Testis (tissue), 2 donors: ENCODE measurements at regions not wholly inside any gene's neighbourhood (a gene's known extent, or its start where the extent isn't known, plus 50 kb on each side); places are given as distances from the start of the nearest gene placed in this dataset.

ENCODE experiments used
- DNase-seq: peaks from one replicate; pipeline ENCODE4 v3.0.0-alpha.2; 2019
- H3K27ac ChIP-seq, 2 donors: fragments of 200-600 bp; sonication (generic); one replicate each; pipeline ENCODE4 v1.5.1; 2019
- H3K27me3 ChIP-seq: fragments of 200-600 bp; sonication (generic); one replicate; pipeline ENCODE4 v1.5.1; 2019
- H3K36me3 ChIP-seq: fragments of 200-600 bp; sonication (generic); one replicate; pipeline ENCODE4 v1.5.1; 2017; ENCODE audit warnings: low read depth; ENCODE audit errors: missing control alignments
- H3K4me1 ChIP-seq: fragments of 200-600 bp; sonication (generic); one replicate; pipeline ENCODE4 v1.5.1; 2019
- H3K4me3 ChIP-seq, 2 donors: fragments of 200-600 bp; sonication (generic); one replicate each; pipeline ENCODE4 v1.5.1; 2017 to 2019
- H3K9me3 ChIP-seq: fragments of 200-600 bp; sonication (generic); one replicate; pipeline ENCODE4 v1.5.1; 2017
- CTCF ChIP-seq, 3 experiments: fragments of 450-650 bp in 2 of 3; fragments of 200-600 bp in 1 of 3; sonication (generic) in 1 of 3; IDR thresholded peaks; one replicate each; pipeline ENCODE4 v1.5.1; 2016 to 2019; ENCODE audit warnings: antibody characterized with exemption in 3 of 3, mild to moderate bottlenecking in 2 of 3, moderate library complexity in 1 of 3
- POLR2A ChIP-seq: fragments of 450-650 bp; IDR thresholded peaks from one replicate; pipeline ENCODE4 v1.6.1; 2017; ENCODE audit warnings: antibody characterized with exemption, mild to moderate bottlenecking, moderate library complexity
- WGBS, 2 donors: methylation state at CpG; one replicate each; pipeline ENCODE4 v1.1.5; 2018; 5-methylcytosine and 5-hydroxymethylcytosine counted together
- intact Hi-C: fragments of 100-400 bp; cut with DNase I; formaldehyde crosslinking; loops from one replicate; pipeline ENCODE4 v1.15.1; 2023; ENCODE audit warnings: low total_unique reads

DNA sequence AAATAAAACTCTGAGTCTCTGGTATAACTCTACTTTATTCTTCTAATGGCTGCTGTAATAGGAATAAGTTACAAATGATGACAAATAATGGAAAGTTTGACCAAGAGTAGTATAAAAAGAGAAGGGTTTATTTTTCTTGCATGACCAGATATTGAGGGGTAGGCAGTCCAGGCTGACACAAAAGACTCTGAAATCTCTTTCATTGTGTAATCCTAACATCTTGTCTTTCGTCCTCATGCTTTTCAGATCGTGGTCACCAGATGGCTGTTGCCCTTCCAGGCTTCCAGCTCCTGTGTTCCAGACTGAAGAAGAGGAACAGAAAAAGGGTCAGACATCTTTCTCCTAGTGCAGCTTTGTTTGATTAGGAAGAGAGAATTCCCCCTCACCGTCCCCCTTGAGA is 176.9 kb upstream of the GK2 start:
- 69 to 81% methylated on average over 3 of the region's 3 CpGs for WGBS, 2 donors
- no peaks in the 10 kb centered on the region for H3K9me3 ChIP-seq
- no peaks in the 10 kb centered on the region for H3K36me3 ChIP-seq
- intact Hi-C loops: no loop called here
- no peak for DNase-seq
- no peak for TF ChIP-seq CTCF (IDR thresholded peaks at IDR 0.05)
- TF ChIP-seq POLR2A: no peak
- no peak overlapping the region for H3K27ac ChIP-seq
- no peaks in the 10 kb centered on the region for H3K4me1 ChIP-seq
- H3K4me3 ChIP-seq: no peak overlapping the region
- H3K27me3 ChIP-seq: no peaks in the 10 kb centered on the region

- no peak overlapping the region for H3K4me3 ChIP-seq
- no peak overlapping the region for H3K27ac ChIP-seq
- WGBS, 2 donors: 56 to 84% methylated on average over 1 of the region's 1 CpG
- intact Hi-C loops: no loop called here
- DNase-seq: no peak
- no peaks in the 10 kb centered on the region for H3K27me3 ChIP-seq
- H3K4me1 ChIP-seq: no peaks in the 10 kb centered on the region
- H3K36me3 ChIP-seq: no peaks in the 10 kb centered on the region
- TF ChIP-seq POLR2A (no peak), CTCF (IDR thresholded peaks at IDR 0.05) (no peak)
- H3K9me3 ChIP-seq: no peaks in the 10 kb centered on the region
Measured at GRCh38 chr4:79584352-79584751, 176.3 kb upstream of the GK2 start.

- no peak for DNase-seq
- intact Hi-C loops: no loop called here
- Histone ChIP-seq H3K27ac (no peak overlapping the region), H3K9me3 (no peaks in the 10 kb centered on the region), H3K4me1 (no peaks in the 10 kb centered on the region), H3K27me3 (no peaks in the 10 kb centered on the region), H3K36me3 (no peaks in the 10 kb centered on the region), H3K4me3 (no peak overlapping the region)
- TF ChIP-seq POLR2A: no peak
- TF ChIP-seq CTCF (IDR thresholded peaks at IDR 0.05): no peak
- 80 to 97% methylated on average over 3 of the region's 3 CpGs for WGBS, 2 donors
Measured at GRCh38 chr4:79578606-79579005, 170.6 kb upstream of the GK2 start.

- TF ChIP-seq CTCF (IDR thresholded peaks at IDR 0.05): peak in 2 of 3 experiments; percentile 10 to 38
- no peak for TF ChIP-seq POLR2A
- Histone ChIP-seq H3K9me3 (no peaks in the 10 kb centered on the region), H3K27me3 (no peaks in the 10 kb centered on the region), H3K4me3 (no peak overlapping the region), H3K4me1 (no peaks in the 10 kb centered on the region), H3K36me3 (no peaks in the 10 kb centered on the region), H3K27ac (no peak overlapping the region)
- 50 to 59% methylated on average over 6 of the region's 6 CpGs for WGBS, 2 donors
- intact Hi-C loops: no loop called here
- no peak for DNase-seq
Measured at GRCh38 chr4:79576429-79576753, 168.4 kb upstream of the GK2 start.

GRCh38 chr4:79575709-79576428 is 167.8 kb upstream of the GK2 start:
- intact Hi-C loops: no loop called here
- Histone ChIP-seq H3K36me3 (no peaks in the 10 kb centered on the region), H3K27ac (no peak overlapping the region), H3K4me1 (no peaks in the 10 kb centered on the region), H3K27me3 (no peaks in the 10 kb centered on the region), H3K9me3 (no peaks in the 10 kb centered on the region), H3K4me3 (no peak overlapping the region)
- DNase-seq: no peak
- no peak for TF ChIP-seq CTCF (IDR thresholded peaks at IDR 0.05)
- no peak for TF ChIP-seq POLR2A
- 76 to 80% methylated on average over 7 of the region's 7 CpGs for WGBS, 2 donors
